Aorta (tissue), 5 donors: ENCODE measurements at regions not wholly inside any gene's neighbourhood (a gene's known extent, or its start where the extent isn't known, plus 50 kb on each side); places are given as distances from the start of the nearest gene placed in this dataset.

ENCODE experiments used
- ATAC-seq: fragments of 200-7000 bp; cut with Tn5 transposase; one replicate; pipeline ENCODE4 v1.9.1; 2022; ENCODE audit warnings: moderate library complexity; ENCODE audit not compliant: low FRiP score
- DNase-seq, 2 donors: peaks; one replicate each; pipeline ENCODE4 v3.0.0-alpha.2; 2020
- H3K27ac ChIP-seq, 2 donors: one replicate each; pipeline ENCODE4 v1.5.1; 2013; ENCODE audit warnings: low read length in 2 of 2, mild to moderate bottlenecking in 2 of 2, moderate library complexity in 2 of 2, control low read depth in 1 of 2, inconsistent platforms in 1 of 2, low read depth in 1 of 2
- H3K27me3 ChIP-seq, 2 donors: one replicate each; pipeline ENCODE4 v1.6.1; 2013; ENCODE audit warnings: control low read depth in 1 of 2, low read length in 1 of 2, mild to moderate bottlenecking in 1 of 2, moderate library complexity in 1 of 2; ENCODE audit not compliant: insufficient read depth in 2 of 2, control insufficient read depth in 1 of 2
- H3K36me3 ChIP-seq, 2 donors: one replicate each; pipeline ENCODE4 v1.6.1; 2013; ENCODE audit warnings: control low read depth in 1 of 2, low read length in 1 of 2, mild to moderate bottlenecking in 1 of 2; ENCODE audit not compliant: insufficient read depth in 2 of 2, control insufficient read depth in 1 of 2
- H3K4me1 ChIP-seq, 2 donors: one replicate each; pipeline ENCODE4 v1.6.1; 2013; ENCODE audit warnings: low read length in 2 of 2, control low read depth in 1 of 2, mild to moderate bottlenecking in 1 of 2, moderate library complexity in 1 of 2; ENCODE audit not compliant: insufficient read depth in 2 of 2, control insufficient read depth in 1 of 2
- H3K4me3 ChIP-seq, 2 donors: one replicate each; pipeline ENCODE4 v1.5.1; 2013; ENCODE audit warnings: low read length in 2 of 2, control low read depth in 1 of 2, mild to moderate bottlenecking in 1 of 2
- H3K9me3 ChIP-seq: one replicate; pipeline ENCODE4 v1.6.1; 2013; ENCODE audit warnings: mild to moderate bottlenecking, low read length; ENCODE audit not compliant: control insufficient read depth
- WGBS, 2 donors: extraction: QIAGEN DNeasy Blood & Tissue Kit; methylation state at CpG; one replicate each; pipeline ENCODE4 v1.1.7; 2013; 5-methylcytosine and 5-hydroxymethylcytosine counted together
- intact Hi-C, 2 donors: fragments of 100-400 bp; cut with DNase I; formaldehyde crosslinking; loops; one replicate each; pipeline versions ENCODE4 v1.14.2 to v1.15.0; 2022
- donor health status: healthy with polysubstance abuse.
- donor health status: Bipolar disorder and iron deficiency.
- donor health status: DM: no; HTN: no; CAD: no.
- donor health status: DM: no; HTN: no; CAD: no.
- donor health status: DM: yes; HTN: yes; CAD: no.

DNA sequence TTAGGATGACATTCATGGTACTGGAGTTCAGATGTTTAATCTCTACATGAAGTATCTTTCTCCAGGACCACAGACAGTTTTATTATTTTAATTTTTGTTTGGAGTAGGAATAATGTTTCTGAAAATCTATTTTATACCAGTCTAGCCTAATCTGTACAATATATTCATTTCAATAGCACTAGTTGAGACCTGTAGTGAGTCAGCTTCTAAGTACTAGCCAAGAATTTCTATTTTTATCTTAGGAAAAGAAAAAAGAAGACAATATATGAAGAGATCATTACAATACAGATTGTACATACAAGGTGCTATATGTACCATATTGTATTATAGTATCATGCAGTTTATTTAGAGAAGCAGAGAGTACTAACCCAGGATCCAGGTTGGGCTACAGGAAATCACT is 826.9 kb upstream of the PIK3C3 start:
- H3K27me3 ChIP-seq: no peaks in the 10 kb centered on the region
- ATAC-seq (no peak), DNase-seq (no peak)
- H3K9me3 ChIP-seq: no peaks in the 10 kb centered on the region
- H3K4me1 ChIP-seq: no peaks in the 10 kb centered on the region
- H3K27ac ChIP-seq: no peak overlapping the region
- no peaks in the 10 kb centered on the region for H3K36me3 ChIP-seq
- intact Hi-C loops: no loop called here
- H3K4me3 ChIP-seq: no peak overlapping the region

- H3K4me3 ChIP-seq: no peak overlapping the region
- no peaks in the 10 kb centered on the region for H3K9me3 ChIP-seq
- H3K27ac ChIP-seq: no peak overlapping the region
- H3K36me3 ChIP-seq: no peaks in the 10 kb centered on the region
- ATAC-seq (no peak), DNase-seq (no peak)
- 30 to 37% methylated on average over 2 of the region's 2 CpGs for WGBS, 2 donors
- intact Hi-C loops: no loop called here
- no peaks in the 10 kb centered on the region for H3K4me1 ChIP-seq
- H3K27me3 ChIP-seq: peaks cover 0 to 1% of the 10 kb centered on the region in 2 donors
These were observed 828.3 kb upstream of the PIK3C3 start for GRCh38 chr18:41126541-41127235.

DNA sequence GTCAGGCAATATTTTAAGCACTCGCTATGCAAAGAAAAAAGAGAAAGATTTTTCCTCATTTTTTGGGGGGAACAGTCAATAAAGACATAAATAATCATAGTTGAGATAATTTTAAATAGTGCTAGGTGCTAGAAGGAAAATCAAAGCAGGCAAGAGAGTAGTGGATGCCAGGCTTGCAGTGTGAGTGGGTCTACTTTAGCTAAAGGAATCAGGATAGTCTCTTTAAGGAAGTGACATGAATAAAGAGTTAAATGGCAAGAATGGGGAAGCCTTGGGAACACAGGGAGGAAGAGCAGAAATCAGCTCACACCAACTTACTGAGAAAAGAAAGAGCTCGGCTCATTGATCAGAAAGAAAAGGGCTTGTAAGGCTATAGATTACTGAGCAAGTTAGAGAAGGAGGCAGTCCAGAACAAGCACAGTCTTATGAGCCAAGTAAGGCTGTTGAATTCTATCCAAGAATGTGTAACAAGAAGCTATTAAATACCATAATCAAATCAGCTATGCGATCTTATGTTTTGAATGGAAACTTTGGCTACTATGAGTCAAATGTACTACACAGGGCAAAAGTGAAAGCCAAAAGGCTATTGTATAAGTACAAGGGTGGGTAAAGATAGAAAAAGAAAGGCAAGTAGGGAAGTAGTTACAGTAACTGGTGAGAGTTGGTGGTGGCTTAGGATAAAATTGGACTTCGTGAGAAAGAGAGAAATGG is 833.8 kb upstream of the PIK3C3 start:
- Histone ChIP-seq H3K4me3 (no peak overlapping the region), H3K9me3 (no peaks in the 10 kb centered on the region), H3K27me3 (peaks cover 0 to 1% of the 10 kb centered on the region in 2 donors), H3K27ac (no peak overlapping the region), H3K36me3 (no peaks in the 10 kb centered on the region), H3K4me1 (no peaks in the 10 kb centered on the region)
- ATAC-seq: no peak
- 35 to 43% methylated on average over 4 of the region's 4 CpGs for WGBS, 2 donors
- intact Hi-C loops: no loop called here
- no peak for DNase-seq

- WGBS, 2 donors: 38 to 52% methylated on average over 3 of the region's 3 CpGs
- H3K27ac ChIP-seq: no peak overlapping the region
- H3K27me3 ChIP-seq: peaks cover 0 to 1% of the 10 kb centered on the region in 2 donors
- no peaks in the 10 kb centered on the region for H3K36me3 ChIP-seq
- DNase-seq (no peak), ATAC-seq (no peak)
- no peak overlapping the region for H3K4me3 ChIP-seq
- H3K4me1 ChIP-seq: no peaks in the 10 kb centered on the region
- no peaks in the 10 kb centered on the region for H3K9me3 ChIP-seq
- intact Hi-C loops: loop anchor here in 1 of 2 donors (10.0 kb wide), 1 partner anchor 56 kb away; no protein-coding TSS in a partner anchor
These were observed 836.0 kb upstream of the PIK3C3 start for GRCh38 chr18:41119031-41119430.

GRCh38 chr18:41113885-41114482 is 841.0 kb upstream of the PIK3C3 start:
- ATAC-seq (no peak), DNase-seq (no peak)
- H3K27ac ChIP-seq: no peak overlapping the region
- intact Hi-C loops: loop anchor here in 1 of 2 donors (10.0 kb wide), 1 partner anchor 61 kb away; no protein-coding TSS in a partner anchor
- H3K4me1 ChIP-seq: no peaks in the 10 kb centered on the region
- WGBS, 2 donors: 47 to 57% methylated on average over 2 of the region's 2 CpGs
- H3K27me3 ChIP-seq: no peaks in the 10 kb centered on the region
- H3K4me3 ChIP-seq: no peak overlapping the region
- H3K9me3 ChIP-seq: peaks cover under 1% of the 10 kb centered on the region
- H3K36me3 ChIP-seq: no peaks in the 10 kb centered on the region

- no peak for ATAC-seq
- Histone ChIP-seq H3K4me3 (no peak overlapping the region), H3K36me3 (no peaks in the 10 kb centered on the region), H3K4me1 (no peaks in the 10 kb centered on the region), H3K27ac (no peak overlapping the region), H3K9me3 (no peaks in the 10 kb centered on the region), H3K27me3 (no peaks in the 10 kb centered on the region)
- no peak for DNase-seq
- intact Hi-C loops: no loop called here
These were observed 855.6 kb upstream of the PIK3C3 start for GRCh38 chr18:41099451-41099850.

- Histone ChIP-seq H3K4me1 (no peaks in the 10 kb centered on the region), H3K27ac (no peak overlapping the region), H3K27me3 (no peaks in the 10 kb centered on the region), H3K9me3 (no peaks in the 10 kb centered on the region), H3K36me3 (no peaks in the 10 kb centered on the region), H3K4me3 (no peak overlapping the region)
- intact Hi-C loops: no loop called here
- DNase-seq (no peak), ATAC-seq (no peak)
- 33 to 35% methylated on average over 5 of the region's 5 CpGs for WGBS, 2 donors
These were observed 858.5 kb upstream of the PIK3C3 start for GRCh38 chr18:41096504-41096903.

- H3K27me3 ChIP-seq: no peaks in the 10 kb centered on the region
- no peak overlapping the region for H3K27ac ChIP-seq
- H3K4me1 ChIP-seq: no peaks in the 10 kb centered on the region
- no peak for ATAC-seq
- no peak overlapping the region for H3K4me3 ChIP-seq
- no peaks in the 10 kb centered on the region for H3K36me3 ChIP-seq
- H3K9me3 ChIP-seq: no peaks in the 10 kb centered on the region
- intact Hi-C loops: no loop called here
- no peak for DNase-seq
- WGBS, 2 donors: 88 to 89% methylated on average over 2 of the region's 2 CpGs
These were observed 878.0 kb upstream of the PIK3C3 start for GRCh38 chr18:41077076-41077475.

GRCh38 chr18:41075212-41075611 is 879.8 kb upstream of the PIK3C3 start:
- Histone ChIP-seq H3K4me1 (no peaks in the 10 kb centered on the region), H3K27ac (no peak overlapping the region), H3K4me3 (no peak overlapping the region), H3K27me3 (no peaks in the 10 kb centered on the region), H3K9me3 (no peaks in the 10 kb centered on the region), H3K36me3 (no peaks in the 10 kb centered on the region)
- WGBS, 2 donors: 7 to 14% methylated on average over 1 of the region's 1 CpG
- DNase-seq: no peak
- no peak for ATAC-seq
- intact Hi-C loops: no loop called here
